ENCODE measurements at regions not wholly inside any gene's neighbourhood (a gene's known extent, or its start where the extent isn't known, plus 50 kb on each side); places are given as distances from the start of the nearest gene placed in this dataset.

GRCh38 chr7:88490161-88490560 is 183.5 kb upstream of the STEAP4 start:
- DNase-seq: no peak
- no peak for TF ChIP-seq CTCF (IDR thresholded peaks at IDR 0.05)
- WGBS (ENCODE audit: insufficient coverage): 94% methylated on average over 4 of the region's 5 CpGs
- H2AFZ ChIP-seq (ENCODE audit: insufficient read depth, low read depth, low read length, poor library complexity, severe bottlenecking): no peak overlapping the region
- Mint-ChIP-seq H3K27me3 (ENCODE audit: low read depth in 3 of 3) (peaks cover 0 to 3% (median 0%) of the 10 kb centered on the region in 3 donors), H3K4me3 (no peak overlapping the region), H3K4me1 (no peaks in the 10 kb centered on the region), H3K27ac (no peak overlapping the region), H3K9me3 (peaks cover 0 to 8% (median 3%) of the 10 kb centered on the region in 7 donors), H3K36me3 (no peaks in the 10 kb centered on the region)
- H3K4me2 ChIP-seq (replicated peaks; ENCODE audit: extremely low read depth, low read length, poor library complexity, severe bottlenecking): no peak overlapping the region
- H3K36me3 ChIP-seq (replicated peaks in 1 of 2; ENCODE audit: control insufficient read depth in 1 of 2, insufficient read depth in 2 of 2, low read length in 2 of 2): no peaks in the 10 kb centered on the region
- no peaks in the 10 kb centered on the region for H3K9me3 ChIP-seq (replicated peaks in 1 of 2; ENCODE audit: control insufficient read depth in 1 of 2, insufficient read depth in 1 of 2, low read length in 2 of 2)
- H3K9ac ChIP-seq (ENCODE audit: insufficient read depth, low read length, poor library complexity, severe bottlenecking): no peak overlapping the region
- no peak overlapping the region for H3K4me3 ChIP-seq (replicated peaks in 1 of 3; ENCODE audit: low read depth in 2 of 3, low read length in 3 of 3)
- no peaks in the 10 kb centered on the region for H3K79me2 ChIP-seq (ENCODE audit: insufficient read depth, low read length)
- H3K27me3 ChIP-seq (ENCODE audit: control insufficient read depth in 2 of 2, insufficient read depth in 2 of 2, low read length in 2 of 2): no peaks in the 10 kb centered on the region
- intact Hi-C loops (cut with micrococcal nuclease): no loop called here
- no peak overlapping the region for H3K27ac ChIP-seq (ENCODE audit: low read depth in 1 of 2, low read length in 2 of 2)
- H4K20me1 ChIP-seq (ENCODE audit: insufficient read depth, low read length): no peaks in the 10 kb centered on the region
- no peaks in the 10 kb centered on the region for H3K4me1 ChIP-seq (ENCODE audit: control insufficient read depth in 1 of 2, insufficient read depth in 2 of 2, low read length in 2 of 2)

GRCh38 chr7:88485821-88486220 is 179.1 kb upstream of the STEAP4 start:
- Histone ChIP-seq H3K27ac (ENCODE audit: low read depth in 1 of 2, low read length in 2 of 2) (no peak overlapping the region), H3K4me3 (replicated peaks in 1 of 3; ENCODE audit: low read depth in 2 of 3, low read length in 3 of 3) (no peak overlapping the region), H2AFZ (ENCODE audit: insufficient read depth, low read depth, low read length, poor library complexity, severe bottlenecking) (no peak overlapping the region), H3K9me3 (replicated peaks in 1 of 2; ENCODE audit: control insufficient read depth in 1 of 2, insufficient read depth in 1 of 2, low read length in 2 of 2) (no peaks in the 10 kb centered on the region), H3K9ac (ENCODE audit: insufficient read depth, low read length, poor library complexity, severe bottlenecking) (no peak overlapping the region), H3K4me2 (replicated peaks; ENCODE audit: extremely low read depth, low read length, poor library complexity, severe bottlenecking) (no peak overlapping the region), H3K27me3 (ENCODE audit: control insufficient read depth in 2 of 2, insufficient read depth in 2 of 2, low read length in 2 of 2) (no peaks in the 10 kb centered on the region), H4K20me1 (ENCODE audit: insufficient read depth, low read length) (no peaks in the 10 kb centered on the region), H3K36me3 (replicated peaks in 1 of 2; ENCODE audit: control insufficient read depth in 1 of 2, insufficient read depth in 2 of 2, low read length in 2 of 2) (no peaks in the 10 kb centered on the region), H3K79me2 (ENCODE audit: insufficient read depth, low read length) (no peaks in the 10 kb centered on the region), H3K4me1 (ENCODE audit: control insufficient read depth in 1 of 2, insufficient read depth in 2 of 2, low read length in 2 of 2) (no peaks in the 10 kb centered on the region)
- no peak overlapping the region for H3K4me3 Mint-ChIP-seq
- no peaks in the 10 kb centered on the region for H3K27me3 Mint-ChIP-seq (ENCODE audit: low read depth in 3 of 3)
- no peaks in the 10 kb centered on the region for H3K4me1 Mint-ChIP-seq
- H3K9me3 Mint-ChIP-seq: peaks cover 0 to 8% (median 3%) of the 10 kb centered on the region in 7 donors
- DNase-seq: no peak
- no peak for TF ChIP-seq CTCF (IDR thresholded peaks at IDR 0.05)
- H3K27ac Mint-ChIP-seq: no peak overlapping the region
- intact Hi-C loops (cut with micrococcal nuclease): no loop called here
- 100% methylated on average over 1 of the region's 2 CpGs for WGBS (ENCODE audit: insufficient coverage)
- H3K36me3 Mint-ChIP-seq: no peaks in the 10 kb centered on the region
